Kidney capillary endothelial cell (primary cell): ENCODE measurements at regions not wholly inside any gene's neighbourhood (a gene's known extent, or its start where the extent isn't known, plus 50 kb on each side); places are given as distances from the start of the nearest gene placed in this dataset.

Experiments
- DNase-seq: peaks from one replicate; pipeline ENCODE4 v3.0.0-alpha.2; 2018; ENCODE audit warnings: low spot score

GRCh38 chr2:176502619-176503018, 233.4 kb downstream of the MTX2 start:
- DNase-seq: no peak

- no peak for DNase-seq
Observed at GRCh38 chr2:176503776-176504175, 234.5 kb downstream of the MTX2 start.

- DNase-seq: no peak
Observed at GRCh38 chr2:176504440-176504839, 235.2 kb downstream of the MTX2 start.

- DNase-seq: no peak
Observed at GRCh38 chr2:176507786-176508185, 238.5 kb downstream of the MTX2 start.

GRCh38 chr2:176508374-176508773, 239.1 kb downstream of the MTX2 start:
- DNase-seq: no peak

GRCh38 chr2:176508984-176509740, 239.9 kb downstream of the MTX2 start:
- DNase-seq: no peak

- DNase-seq: no peak
Observed at GRCh38 chr2:176514276-176514675, 245.0 kb downstream of the MTX2 start.

GRCh38 chr2:176514805-176515500, 245.7 kb downstream of the MTX2 start:
- DNase-seq: no peak

- no peak for DNase-seq
Observed at GRCh38 chr2:176516051-176516602, 246.9 kb downstream of the MTX2 start.

GRCh38 chr2:176518823-176519222, 249.6 kb downstream of the MTX2 start:
- DNase-seq: peak; percentile 94

GRCh38 chr2:176521878-176522670, 252.8 kb downstream of the MTX2 start:
- no peak for DNase-seq

- DNase-seq: no peak
Observed at GRCh38 chr2:176525086-176525485, 255.8 kb downstream of the MTX2 start.

GRCh38 chr2:176526995-176527901, 258.0 kb downstream of the MTX2 start:
- DNase-seq: no peak

- DNase-seq: no peak
Observed at GRCh38 chr2:176531608-176532007, 262.4 kb downstream of the MTX2 start.

GRCh38 chr2:176533505-176534193, 264.4 kb downstream of the MTX2 start:
- DNase-seq: no peak

GRCh38 chr2:176534798-176535466, 265.7 kb downstream of the MTX2 start:
- no peak for DNase-seq

GRCh38 chr2:176535467-176536113, 266.3 kb downstream of the MTX2 start:
- no peak for DNase-seq

- no peak for DNase-seq
Observed at GRCh38 chr2:176536439-176537133, 267.3 kb downstream of the MTX2 start.

GRCh38 chr2:176537932-176538331, 268.7 kb downstream of the MTX2 start:
- DNase-seq: no peak
